ENCODE measurements at regions not wholly inside any gene's neighbourhood (a gene's known extent, or its start where the extent isn't known, plus 50 kb on each side); places are given as distances from the start of the nearest gene placed in this dataset.

DNA sequence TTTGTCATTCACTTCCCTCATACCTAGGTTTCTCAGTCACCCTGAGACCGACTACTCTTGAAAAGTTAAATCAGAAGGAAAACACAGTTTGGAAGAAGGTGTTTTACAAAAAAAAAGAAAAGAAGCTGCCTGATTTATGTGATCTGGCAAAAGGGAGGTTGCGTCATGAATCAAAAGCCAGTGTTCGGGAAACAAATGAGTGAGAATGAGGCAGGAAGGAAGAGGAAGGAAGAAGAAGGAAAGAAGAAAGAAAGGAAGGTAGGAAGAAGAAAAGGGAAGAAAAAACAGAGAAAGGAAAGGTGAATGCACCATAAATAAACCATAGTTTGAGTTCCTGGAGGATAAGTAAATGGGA lies 314.6 kb downstream of the BLID start:
- no peaks in the 10 kb centered on the region for H3K4me1 Mint-ChIP-seq
- Histone ChIP-seq H3K4me3 (ENCODE audit: control extremely low read depth in 1 of 5, extremely low read depth in 1 of 5, insufficient read depth in 1 of 5, low read depth in 2 of 5, low read length in 4 of 5) (no peak overlapping the region), H2AFZ (ENCODE audit: insufficient read depth, low read depth, low read length, poor library complexity, severe bottlenecking) (no peak overlapping the region), H3K9ac (ENCODE audit: low read length) (no peak overlapping the region), H3K79me2 (ENCODE audit: control insufficient read depth, insufficient read depth, low read length) (no peaks in the 10 kb centered on the region), H3K36me3 (replicated peaks in 1 of 2; ENCODE audit: control extremely low read depth in 1 of 2, control insufficient read depth in 1 of 2, extremely low read depth in 1 of 2, insufficient read depth in 2 of 2, low read length in 1 of 2) (no peaks in the 10 kb centered on the region), H4K20me1 (ENCODE audit: control insufficient read depth, insufficient read depth, low read length, poor library complexity, severe bottlenecking) (no peaks in the 10 kb centered on the region), H3K27me3 (replicated peaks in 1 of 4; ENCODE audit: control extremely low read depth in 1 of 4, control insufficient read depth in 3 of 4, insufficient read depth in 4 of 4, low read length in 3 of 4) (no peaks in the 10 kb centered on the region), H3K9me3 (ENCODE audit: control extremely low read depth in 1 of 3, control insufficient read depth in 2 of 3, insufficient read depth in 1 of 3, low read length in 2 of 3) (peaks cover 0 to 8% (median 3%) of the 10 kb centered on the region in 3 donors), H3K27ac (ENCODE audit: low read length in 2 of 2) (no peak overlapping the region), H3K4me2 (replicated peaks; ENCODE audit: low read depth, low read length, poor library complexity, severe bottlenecking) (no peak overlapping the region), H3K4me1 (ENCODE audit: control insufficient read depth in 2 of 2, insufficient read depth in 2 of 2, low read length in 2 of 2) (no peaks in the 10 kb centered on the region)
- no peak for TF ChIP-seq EZH2 (IDR thresholded peaks at IDR 0.05; ENCODE audit: borderline replicate concordance, insufficient read depth, low read depth, low read length, poor library complexity, severe bottlenecking)
- TF ChIP-seq CTCF (IDR thresholded peaks at IDR 0.05) = no peak
- DNase-seq = no peak
- POLR2A ChIA-PET = no interaction called here
- WGBS (ENCODE audit: insufficient coverage) = 100% methylated on average over 2 of the region's 3 CpGs
- no peak for ATAC-seq (ENCODE audit: low read depth)
- no peak overlapping the region for H3K27ac Mint-ChIP-seq
- H3K27me3 Mint-ChIP-seq = peaks cover 6% of the 10 kb centered on the region
- CTCF ChIA-PET = no interaction called here
- no peak overlapping the region for H3K4me3 Mint-ChIP-seq
- intact Hi-C loops (cut with micrococcal nuclease) = no loop called here
- H3K9me3 Mint-ChIP-seq (ENCODE audit: insufficient read depth) = peaks cover 4% of the 10 kb centered on the region

DNA sequence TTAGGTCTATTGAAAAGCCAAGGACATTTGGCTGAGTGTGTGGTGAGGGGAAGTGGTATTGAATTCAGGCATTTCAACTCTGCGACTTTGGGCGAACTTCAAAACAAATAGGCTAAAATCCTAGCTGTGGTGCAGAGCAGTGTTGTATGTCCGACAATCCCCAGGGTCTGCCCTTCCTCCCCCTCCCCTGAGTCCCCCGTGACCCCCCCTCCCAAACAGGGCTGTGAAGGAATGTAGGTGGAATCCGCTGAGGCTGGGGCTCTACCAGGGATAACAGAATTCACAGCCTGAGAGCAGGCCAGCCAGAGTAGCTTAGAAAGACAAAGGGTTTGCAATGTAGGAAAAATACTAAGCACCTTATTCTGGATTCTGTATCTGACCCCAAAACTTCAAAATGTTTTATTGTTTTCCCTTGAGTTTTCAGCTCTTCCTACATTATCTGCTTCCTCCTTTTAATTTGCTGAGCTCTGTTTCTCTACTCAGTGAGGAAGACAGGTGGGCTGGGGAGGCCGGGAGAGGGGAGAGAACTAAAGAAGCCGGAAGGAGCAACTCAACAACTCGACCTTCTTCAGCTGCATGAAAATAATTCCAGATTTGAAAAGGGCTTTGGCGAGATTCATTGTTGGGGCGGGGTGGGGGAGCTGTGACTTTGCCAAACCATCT lies 315.2 kb downstream of the BLID start:
- Mint-ChIP-seq H3K27ac (no peak overlapping the region), H3K4me1 (no peaks in the 10 kb centered on the region), H3K9me3 (ENCODE audit: insufficient read depth) (peaks cover 4% of the 10 kb centered on the region), H3K4me3 (no peak overlapping the region), H3K27me3 (peaks cover 6% of the 10 kb centered on the region)
- ChIA-PET POLR2A (no interaction called here), CTCF (no interaction called here)
- no peak overlapping the region for H2AFZ ChIP-seq (ENCODE audit: insufficient read depth, low read depth, low read length, poor library complexity, severe bottlenecking)
- no peaks in the 10 kb centered on the region for H3K4me1 ChIP-seq (ENCODE audit: control insufficient read depth in 2 of 2, insufficient read depth in 2 of 2, low read length in 2 of 2)
- WGBS (ENCODE audit: insufficient coverage) = 100% methylated on average over 1 of the region's 10 CpGs
- no peaks in the 10 kb centered on the region for H4K20me1 ChIP-seq (ENCODE audit: control insufficient read depth, insufficient read depth, low read length, poor library complexity, severe bottlenecking)
- ATAC-seq (ENCODE audit: low read depth) (no peak), DNase-seq (no peak)
- no peak for TF ChIP-seq EZH2 (IDR thresholded peaks at IDR 0.05; ENCODE audit: borderline replicate concordance, insufficient read depth, low read depth, low read length, poor library complexity, severe bottlenecking)
- no peak for TF ChIP-seq CTCF (IDR thresholded peaks at IDR 0.05)
- H3K9ac ChIP-seq (ENCODE audit: low read length) = no peak overlapping the region
- H3K27me3 ChIP-seq (replicated peaks in 1 of 4; ENCODE audit: control extremely low read depth in 1 of 4, control insufficient read depth in 3 of 4, insufficient read depth in 4 of 4, low read length in 3 of 4) = no peaks in the 10 kb centered on the region
- H3K9me3 ChIP-seq (ENCODE audit: control extremely low read depth in 1 of 3, control insufficient read depth in 2 of 3, insufficient read depth in 1 of 3, low read length in 2 of 3) = peaks cover 0 to 8% (median 3%) of the 10 kb centered on the region in 3 donors
- H3K27ac ChIP-seq (ENCODE audit: low read length in 2 of 2) = no peak overlapping the region
- H3K4me2 ChIP-seq (replicated peaks; ENCODE audit: low read depth, low read length, poor library complexity, severe bottlenecking) = no peak overlapping the region
- intact Hi-C loops (cut with micrococcal nuclease) = no loop called here
- H3K79me2 ChIP-seq (ENCODE audit: control insufficient read depth, insufficient read depth, low read length) = no peaks in the 10 kb centered on the region
- no peak overlapping the region for H3K4me3 ChIP-seq (ENCODE audit: control extremely low read depth in 1 of 5, extremely low read depth in 1 of 5, insufficient read depth in 1 of 5, low read depth in 2 of 5, low read length in 4 of 5)
- no peaks in the 10 kb centered on the region for H3K36me3 ChIP-seq (replicated peaks in 1 of 2; ENCODE audit: control extremely low read depth in 1 of 2, control insufficient read depth in 1 of 2, extremely low read depth in 1 of 2, insufficient read depth in 2 of 2, low read length in 1 of 2)
